Caco-2 (cell line): ENCODE measurements at regions not wholly inside any gene's neighbourhood (a gene's known extent, or its start where the extent isn't known, plus 50 kb on each side); places are given as distances from the start of the nearest gene placed in this dataset.

Experiments used
- BruUV-seq: library from RNA; stranded (reverse); fragments of 400-500 nt; replicated peaks from 2 replicates; lab custom pipeline; 2021; lab: Mats Ljungman, UMichigan
- CTCF ChIA-PET: fragments of 300-600 bp; sonication (Branson Sonifier 250); formaldehyde crosslinking; loops from one replicate; lab custom pipeline; 2022; ENCODE audit warnings: antibody characterized with exemption; lab: Charles Lee
- POLR2A ChIA-PET: fragments of 300-600 bp; sonication (Branson Sonifier 250); formaldehyde crosslinking; loops from one replicate; lab custom pipeline; 2022; ENCODE audit warnings: antibody characterized with exemption; lab: Charles Lee
- DNase-seq, 2 experiments: peaks; one replicate each; pipeline versions ENCODE4 v3.0.0 to v3.0.0-alpha.2; 2020 to 2022
- H3K27me3 ChIP-seq: replicated peaks from 2 replicates; pipeline ENCODE4 v1.6.0; 2011; ENCODE audit warnings: low read length; ENCODE audit not compliant: control insufficient read depth, insufficient read depth
- H3K36me3 ChIP-seq: 2 replicates; pipeline ENCODE4 v1.5.1; 2011; ENCODE audit warnings: low read length; ENCODE audit not compliant: control insufficient read depth, insufficient read depth
- H3K4me1 ChIP-seq: fragments of 250-450 bp; sonication (Bioruptor Pico); 2 replicates; pipeline ENCODE4 v1.5.1; 2020; ENCODE audit warnings: mild to moderate bottlenecking
- H3K4me3 ChIP-seq: 2 replicates; pipeline ENCODE4 v1.5.1; 2011; ENCODE audit warnings: low read depth, mild to moderate bottlenecking, control low read depth, low read length
- H3K9me3 ChIP-seq: fragments of 250-450 bp; sonication (Bioruptor Pico); 2 replicates; pipeline ENCODE4 v1.5.1; 2020; ENCODE audit warnings: mild to moderate bottlenecking, moderate library complexity
- H3K27ac Mint-ChIP-seq: one replicate; pipeline ENCODE4 v1.8.0; 2022; ENCODE audit warnings: mixed read lengths; ENCODE audit not compliant: unreplicated experiment
- H3K27me3 Mint-ChIP-seq: one replicate; pipeline ENCODE4 v1.8.0; 2022; ENCODE audit warnings: mixed read lengths; ENCODE audit not compliant: insufficient read depth, unreplicated experiment
- H3K36me3 Mint-ChIP-seq: one replicate; pipeline ENCODE4 v1.8.0; 2022; ENCODE audit warnings: mild to moderate bottlenecking, mixed read lengths; ENCODE audit not compliant: insufficient read depth, unreplicated experiment
- H3K4me1 Mint-ChIP-seq: one replicate; pipeline ENCODE4 v1.8.0; 2022; ENCODE audit warnings: low read depth, mixed read lengths; ENCODE audit not compliant: unreplicated experiment
- H3K4me3 Mint-ChIP-seq: one replicate; pipeline ENCODE4 v1.8.0; 2022; ENCODE audit warnings: mild to moderate bottlenecking, moderate library complexity, mixed read lengths; ENCODE audit not compliant: unreplicated experiment
- H3K9me3 Mint-ChIP-seq: one replicate; pipeline ENCODE4 v1.8.0; 2022; ENCODE audit warnings: mixed read lengths; ENCODE audit not compliant: unreplicated experiment
- intact Hi-C: fragments of 100-400 bp; cut with micrococcal nuclease; formaldehyde crosslinking; loops from one replicate; pipeline ENCODE4 v1.10.0; 2022; ENCODE audit not compliant: unreplicated experiment
- TF ChIP-seq, protein P1 (sequence below), 2 experiments: fragments of 200-600 bp in 1 of 2; IDR thresholded peaks; 1 replicate in 1 of 2; 2 replicates in 1 of 2; pipeline versions ENCODE4 v1.5.1 to v1.8.0; 2011 to 2022; ENCODE audit warnings: antibody characterized with exemption in 1 of 2, control low read depth in 1 of 2, inconsistent platforms in 1 of 2, low read depth in 1 of 2, low read length in 1 of 2, mild to moderate bottlenecking in 1 of 2, moderate library complexity in 1 of 2; ENCODE audit not compliant: insufficient read depth in 1 of 2, severe bottlenecking in 1 of 2, unreplicated experiment in 1 of 2

DNA sequence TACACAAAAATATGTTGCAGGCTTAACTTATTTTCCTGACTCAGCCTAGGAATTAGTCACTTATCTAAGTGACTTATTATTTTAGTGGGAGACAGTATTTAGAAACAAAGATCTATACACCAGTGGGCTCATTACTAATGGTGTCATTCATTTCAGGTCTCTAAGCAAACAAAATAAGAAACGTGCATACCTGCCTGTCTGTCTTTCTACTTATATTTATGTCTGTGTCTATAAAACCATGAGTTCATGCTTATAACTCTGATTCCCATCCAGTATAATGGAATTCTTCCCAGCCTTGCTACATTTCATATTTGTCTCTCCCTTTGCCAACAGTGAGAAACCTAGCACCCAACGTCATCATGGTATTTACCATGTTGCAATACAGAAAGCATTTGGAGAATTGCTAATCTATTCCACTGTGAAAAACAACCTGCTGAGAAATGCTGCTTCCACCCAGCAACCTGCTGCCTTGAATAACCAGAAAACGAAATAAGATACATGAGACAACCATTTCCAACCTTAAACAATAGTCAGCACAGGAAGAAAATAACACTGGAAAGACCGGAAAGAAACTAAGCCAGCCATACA, 501.0 kb downstream of the GLRX3 start:
- H3K4me3 ChIP-seq: no peak overlapping the region
- no peaks in the 10 kb centered on the region for H3K27me3 ChIP-seq
- DNase-seq: no peak
- CTCF ChIA-PET: no interaction called here
- intact Hi-C loops: no loop called here
- Mint-ChIP-seq H3K27ac (no peak overlapping the region), H3K36me3 (no peaks in the 10 kb centered on the region), H3K27me3 (peaks cover 2% of the 10 kb centered on the region), H3K4me1 (no peaks in the 10 kb centered on the region), H3K9me3 (peaks cover 19% of the 10 kb centered on the region), H3K4me3 (no peak overlapping the region)
- TF ChIP-seq, protein P1, sequence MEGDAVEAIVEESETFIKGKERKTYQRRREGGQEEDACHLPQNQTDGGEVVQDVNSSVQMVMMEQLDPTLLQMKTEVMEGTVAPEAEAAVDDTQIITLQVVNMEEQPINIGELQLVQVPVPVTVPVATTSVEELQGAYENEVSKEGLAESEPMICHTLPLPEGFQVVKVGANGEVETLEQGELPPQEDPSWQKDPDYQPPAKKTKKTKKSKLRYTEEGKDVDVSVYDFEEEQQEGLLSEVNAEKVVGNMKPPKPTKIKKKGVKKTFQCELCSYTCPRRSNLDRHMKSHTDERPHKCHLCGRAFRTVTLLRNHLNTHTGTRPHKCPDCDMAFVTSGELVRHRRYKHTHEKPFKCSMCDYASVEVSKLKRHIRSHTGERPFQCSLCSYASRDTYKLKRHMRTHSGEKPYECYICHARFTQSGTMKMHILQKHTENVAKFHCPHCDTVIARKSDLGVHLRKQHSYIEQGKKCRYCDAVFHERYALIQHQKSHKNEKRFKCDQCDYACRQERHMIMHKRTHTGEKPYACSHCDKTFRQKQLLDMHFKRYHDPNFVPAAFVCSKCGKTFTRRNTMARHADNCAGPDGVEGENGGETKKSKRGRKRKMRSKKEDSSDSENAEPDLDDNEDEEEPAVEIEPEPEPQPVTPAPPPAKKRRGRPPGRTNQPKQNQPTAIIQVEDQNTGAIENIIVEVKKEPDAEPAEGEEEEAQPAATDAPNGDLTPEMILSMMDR (IDR thresholded peaks at IDR 0.05; ENCODE audit: insufficient read depth in 1 of 2, low read depth in 1 of 2, low read length in 1 of 2, severe bottlenecking in 1 of 2, unreplicated experiment in 1 of 2): no peak
- H3K36me3 ChIP-seq: no peaks in the 10 kb centered on the region
- no TSS peak for BruUV-seq
- POLR2A ChIA-PET: no interaction called here
- no peaks in the 10 kb centered on the region for H3K4me1 ChIP-seq
- 0 out of 2 replicates have a peak, but pooled peaks cover 3% of the 10 kb centered on the region for H3K9me3 ChIP-seq

DNA sequence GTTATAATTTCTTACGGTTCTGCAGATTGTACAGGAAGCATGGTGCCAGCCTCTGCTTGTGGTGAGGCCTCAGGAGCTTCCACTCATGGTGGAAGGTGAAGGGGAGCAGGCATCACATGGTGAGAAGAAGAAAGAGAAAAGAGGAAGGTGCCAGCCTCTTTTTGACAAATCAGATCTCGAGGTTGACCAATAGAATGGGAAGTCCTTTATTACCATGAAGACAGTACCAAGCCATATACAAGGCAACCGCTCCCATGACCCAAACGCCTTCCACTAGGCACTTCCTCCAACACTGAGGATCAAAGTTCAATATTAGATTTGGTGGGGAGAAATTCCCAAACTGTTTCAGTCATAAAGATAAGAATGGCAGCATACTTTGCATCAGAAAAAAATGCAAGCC, 502.8 kb downstream of the GLRX3 start:
- TF ChIP-seq, protein P1 (IDR thresholded peaks at IDR 0.05; ENCODE audit: insufficient read depth in 1 of 2, low read depth in 1 of 2, low read length in 1 of 2, severe bottlenecking in 1 of 2, unreplicated experiment in 1 of 2): no peak
- BruUV-seq: no TSS peak
- intact Hi-C loops: no loop called here
- Mint-ChIP-seq H3K36me3 (no peaks in the 10 kb centered on the region), H3K27me3 (no peaks in the 10 kb centered on the region), H3K27ac (no peak overlapping the region), H3K9me3 (peaks cover 19% of the 10 kb centered on the region), H3K4me1 (no peaks in the 10 kb centered on the region), H3K4me3 (no peak overlapping the region)
- Histone ChIP-seq H3K9me3 (0 out of 2 replicates have a peak, but pooled peaks cover 3% of the 10 kb centered on the region), H3K4me1 (no peaks in the 10 kb centered on the region), H3K27me3 (no peaks in the 10 kb centered on the region), H3K4me3 (no peak overlapping the region), H3K36me3 (no peaks in the 10 kb centered on the region)
- ChIA-PET POLR2A (no interaction called here), CTCF (no interaction called here)
- no peak for DNase-seq

DNA sequence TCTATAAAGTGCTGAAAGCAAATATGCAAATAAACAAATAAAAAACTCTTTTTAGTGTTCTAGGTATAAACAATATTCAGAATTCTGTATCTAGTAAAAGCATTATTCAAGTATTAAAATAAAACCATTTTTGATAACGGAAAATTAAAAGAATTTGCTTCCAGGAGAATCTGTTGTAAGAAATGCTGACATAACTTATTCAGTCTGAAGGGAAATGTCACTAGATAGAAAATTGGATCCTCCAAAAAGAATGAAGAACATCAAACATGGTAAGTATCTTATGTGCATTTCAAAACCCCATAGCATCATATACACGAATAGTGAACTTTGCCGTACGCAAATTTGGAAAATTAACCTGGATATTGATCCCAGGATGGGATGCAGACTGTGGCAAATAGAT, 506.7 kb downstream of the GLRX3 start:
- Histone ChIP-seq H3K4me1 (no peaks in the 10 kb centered on the region), H3K4me3 (no peak overlapping the region), H3K9me3 (0 out of 2 replicates have a peak, but pooled peaks cover 5% of the 10 kb centered on the region), H3K27me3 (no peaks in the 10 kb centered on the region), H3K36me3 (no peaks in the 10 kb centered on the region)
- no peak for DNase-seq
- Mint-ChIP-seq H3K27me3 (no peaks in the 10 kb centered on the region), H3K4me3 (no peak overlapping the region), H3K4me1 (no peaks in the 10 kb centered on the region), H3K36me3 (no peaks in the 10 kb centered on the region), H3K27ac (no peak overlapping the region), H3K9me3 (peaks cover 19% of the 10 kb centered on the region)
- TF ChIP-seq, protein P1 (IDR thresholded peaks at IDR 0.05; ENCODE audit: insufficient read depth in 1 of 2, low read depth in 1 of 2, low read length in 1 of 2, severe bottlenecking in 1 of 2, unreplicated experiment in 1 of 2): no peak
- intact Hi-C loops: no loop called here
- ChIA-PET POLR2A (no interaction called here), CTCF (no interaction called here)
- BruUV-seq: no TSS peak
